OCI-LY3 (cell line): ENCODE measurements at regions not wholly inside any gene's neighbourhood (a gene's known extent, or its start where the extent isn't known, plus 50 kb on each side); places are given as distances from the start of the nearest gene placed in this dataset.

Experiments
- H2AFZ ChIP-seq: fragments of 200-600, 300-600 bp; shearing (Covaris generic); 2 replicates; pipeline ENCODE4 v1.6.0; 2014; ENCODE audit warnings: antibody characterized with exemption, low read depth, low read length
- H3K27ac ChIP-seq: fragments of 200-600, 300-600 bp; sonication (generic); 2 replicates; pipeline ENCODE4 v1.5.1; 2014; ENCODE audit warnings: mild to moderate bottlenecking, low read length, moderate library complexity, mixed read lengths
- H3K27me3 ChIP-seq: fragments of 200-600, 300-600 bp; sonication (generic); 2 replicates; pipeline ENCODE4 v1.6.1; 2014; ENCODE audit warnings: low read depth, low read length, mixed read lengths
- H3K36me3 ChIP-seq: fragments of 200-600, 300-600 bp; sonication (generic); replicated peaks from 2 replicates; pipeline ENCODE3; 2014; ENCODE audit warnings: low read depth, low read length, mixed read lengths
- H3K4me1 ChIP-seq: fragments of 300-600, 200-600 bp; sonication (generic); 2 replicates; pipeline ENCODE4 v1.6.1; 2014; ENCODE audit warnings: low read length, mixed read lengths
- H3K4me2 ChIP-seq: fragments of 200-600, 300-600 bp; sonication (generic); 2 replicates; pipeline ENCODE4 v1.6.1; 2014; ENCODE audit warnings: low read length, mixed read lengths
- H3K4me3 ChIP-seq: fragments of 300-600, 200-600 bp; sonication (generic); 2 replicates; pipeline ENCODE4 v1.5.1; 2014; ENCODE audit warnings: antibody characterized with exemption, mild to moderate bottlenecking, low read length, moderate library complexity
- H3K79me2 ChIP-seq: fragments of 300-600, 200-600 bp; shearing (Covaris generic); 2 replicates; pipeline ENCODE4 v1.6.1; 2014; ENCODE audit warnings: mild to moderate bottlenecking, low read length, mixed read lengths
- H3K9ac ChIP-seq: fragments of 300-600, 200-600 bp; shearing (Covaris generic); 2 replicates; pipeline ENCODE4 v1.6.0; 2014; ENCODE audit warnings: mild to moderate bottlenecking, low read length, moderate library complexity
- H3K9me3 ChIP-seq: fragments of 200-600, 300-600 bp; shearing (Covaris generic); 2 replicates; pipeline ENCODE4 v1.6.1; 2014; ENCODE audit warnings: low read length, mixed read lengths; ENCODE audit not compliant: insufficient read depth
- H4K20me1 ChIP-seq: fragments of 200-600, 300-600 bp; sonication (generic); 2 replicates; pipeline ENCODE4 v1.6.1; 2016; ENCODE audit warnings: low read length, mixed read lengths; ENCODE audit not compliant: insufficient read depth
- CTCF ChIP-seq: fragments of 200-600, 300-600 bp; sonication (generic); IDR thresholded peaks from 2 replicates; pipeline ENCODE4 v1.5.1; 2014; ENCODE audit warnings: antibody characterized with exemption, low read length, low read depth
- EZH2phosphoT487 ChIP-seq: fragments of 200-600 bp; shearing (Covaris generic); IDR thresholded peaks from 2 replicates; pipeline ENCODE4 v1.6.1; 2018; ENCODE audit warnings: antibody characterized with exemption, mixed run types, low read depth

GRCh38 chr11:106415510-106415909, 338.0 kb downstream of the AASDHPPT start:
- H4K20me1 ChIP-seq: no peaks in the 10 kb centered on the region
- TF ChIP-seq CTCF: no peak
- TF ChIP-seq EZH2phosphoT487: no peak
- H3K4me2 ChIP-seq: no peak overlapping the region
- H3K27me3 ChIP-seq: no peaks in the 10 kb centered on the region
- H3K36me3 ChIP-seq: no peaks in the 10 kb centered on the region
- no peak overlapping the region for H3K4me3 ChIP-seq
- H2AFZ ChIP-seq: no peak overlapping the region
- no peaks in the 10 kb centered on the region for H3K9me3 ChIP-seq
- H3K9ac ChIP-seq: no peak overlapping the region
- H3K4me1 ChIP-seq: no peaks in the 10 kb centered on the region
- H3K27ac ChIP-seq: no peak overlapping the region
- no peaks in the 10 kb centered on the region for H3K79me2 ChIP-seq

GRCh38 chr11:106418791-106419190, 341.3 kb downstream of the AASDHPPT start:
- H3K36me3 ChIP-seq: no peaks in the 10 kb centered on the region
- no peak overlapping the region for H3K27ac ChIP-seq
- H3K4me3 ChIP-seq: no peak overlapping the region
- H3K4me1 ChIP-seq: no peaks in the 10 kb centered on the region
- no peaks in the 10 kb centered on the region for H3K79me2 ChIP-seq
- TF ChIP-seq CTCF (no peak), EZH2phosphoT487 (no peak)
- H3K9me3 ChIP-seq: no peaks in the 10 kb centered on the region
- H4K20me1 ChIP-seq: no peaks in the 10 kb centered on the region
- H2AFZ ChIP-seq: no peak overlapping the region
- no peak overlapping the region for H3K9ac ChIP-seq
- no peak overlapping the region for H3K4me2 ChIP-seq
- H3K27me3 ChIP-seq: no peaks in the 10 kb centered on the region

DNA sequence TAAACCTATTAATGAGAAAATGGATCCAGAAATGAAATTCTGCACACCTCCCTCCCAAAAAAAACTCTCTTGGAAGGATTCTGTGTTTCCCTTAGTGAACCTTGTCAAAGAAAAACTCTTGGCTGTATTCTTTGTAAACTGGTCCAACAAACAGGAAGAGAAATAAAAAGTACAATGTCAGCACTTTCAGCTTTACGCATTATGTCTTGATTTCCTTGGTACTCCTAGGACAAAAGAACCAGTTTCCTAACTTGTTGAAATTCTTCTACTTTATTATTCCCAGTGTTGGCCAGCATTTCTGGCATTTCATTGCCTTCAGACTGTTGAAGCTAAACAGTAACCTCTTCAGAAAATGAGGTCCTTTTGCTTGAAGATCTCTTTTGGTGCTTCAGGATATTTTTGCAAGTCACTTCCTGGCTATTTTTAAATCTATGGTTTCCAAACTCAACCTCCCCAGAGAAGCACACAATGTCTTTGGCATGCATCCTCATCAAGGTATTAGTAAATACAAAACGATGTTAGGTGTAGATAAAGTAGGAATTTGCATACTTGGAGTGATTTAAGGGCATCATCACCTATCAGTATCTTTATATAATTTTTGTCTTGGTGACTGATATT, 342.7 kb downstream of the AASDHPPT start:
- Histone ChIP-seq H3K27ac (no peak overlapping the region), H3K9me3 (no peaks in the 10 kb centered on the region), H3K79me2 (no peaks in the 10 kb centered on the region), H3K4me2 (no peak overlapping the region), H3K4me1 (no peaks in the 10 kb centered on the region), H3K9ac (no peak overlapping the region), H3K4me3 (no peak overlapping the region), H3K27me3 (no peaks in the 10 kb centered on the region), H2AFZ (no peak overlapping the region), H3K36me3 (no peaks in the 10 kb centered on the region), H4K20me1 (no peaks in the 10 kb centered on the region)
- no peak for TF ChIP-seq CTCF
- TF ChIP-seq EZH2phosphoT487: no peak

DNA sequence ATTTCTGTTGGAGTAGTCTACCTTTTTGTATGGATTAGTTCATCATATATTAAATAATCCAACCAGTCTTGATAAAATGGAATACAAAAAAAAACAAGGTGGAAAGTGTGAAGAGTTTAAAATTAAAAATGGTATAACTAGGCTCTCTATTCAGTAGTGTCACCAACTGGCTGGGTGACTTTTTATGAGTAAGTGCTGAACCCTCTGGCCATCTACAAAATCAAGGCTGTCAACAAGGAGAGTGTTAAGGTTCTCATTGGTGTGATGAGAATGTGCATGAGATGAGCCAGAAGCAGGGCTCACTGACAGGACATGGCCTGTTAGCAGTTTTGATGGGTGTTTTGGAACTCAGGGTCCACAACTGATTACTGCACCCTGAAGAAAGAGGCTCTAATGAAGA, 343.2 kb downstream of the AASDHPPT start:
- Histone ChIP-seq H3K9me3 (no peaks in the 10 kb centered on the region), H4K20me1 (no peaks in the 10 kb centered on the region), H3K79me2 (no peaks in the 10 kb centered on the region), H3K36me3 (no peaks in the 10 kb centered on the region), H3K4me1 (no peaks in the 10 kb centered on the region), H3K9ac (no peak overlapping the region), H3K4me2 (no peak overlapping the region), H3K27ac (no peak overlapping the region), H3K4me3 (no peak overlapping the region), H3K27me3 (no peaks in the 10 kb centered on the region), H2AFZ (no peak overlapping the region)
- TF ChIP-seq CTCF (no peak), EZH2phosphoT487 (no peak)
